ENCODE measurements at regions not wholly inside any gene's neighbourhood (a gene's known extent, or its start where the extent isn't known, plus 50 kb on each side); places are given as distances from the start of the nearest gene placed in this dataset.
A peak's percentile ranks its signal among the peaks of the same experiment; 100 is the strongest.

- DNase-seq, result no peak
Measured at GRCh38 chr10:6919077-6919476, 339.0 kb upstream of the PRKCQ start.

GRCh38 chr10:6918305-6918704 is 338.2 kb upstream of the PRKCQ start:
- DNase-seq, result peak; percentile 7

GRCh38 chr10:6917125-6917524 is 337.0 kb upstream of the PRKCQ start:
- no peak for DNase-seq

- DNase-seq, result no peak
Measured at GRCh38 chr10:6916601-6917000, 336.5 kb upstream of the PRKCQ start.

GRCh38 chr10:6915307-6915706 is 335.2 kb upstream of the PRKCQ start:
- DNase-seq, result no peak

GRCh38 chr10:6912929-6913328 is 332.9 kb upstream of the PRKCQ start:
- no peak for DNase-seq

GRCh38 chr10:6912424-6912823 is 332.3 kb upstream of the PRKCQ start:
- DNase-seq, result no peak

GRCh38 chr10:6912021-6912420 is 331.9 kb upstream of the PRKCQ start:
- DNase-seq, result no peak

GRCh38 chr10:6909905-6910560 is 330.0 kb upstream of the PRKCQ start:
- DNase-seq, result no peak

- DNase-seq, result no peak
Measured at GRCh38 chr10:6907877-6908530, 327.9 kb upstream of the PRKCQ start.

GRCh38 chr10:6894405-6894804 is 314.3 kb upstream of the PRKCQ start:
- no peak for DNase-seq

GRCh38 chr10:6892864-6893263 is 312.8 kb upstream of the PRKCQ start:
- DNase-seq, result no peak

- DNase-seq, result no peak
Measured at GRCh38 chr10:6891924-6892323, 311.8 kb upstream of the PRKCQ start.

- DNase-seq, result no peak
Measured at GRCh38 chr10:6889718-6890117, 309.6 kb upstream of the PRKCQ start.

- peak; percentile 5 for DNase-seq
Measured at GRCh38 chr10:6888434-6888833, 308.4 kb upstream of the PRKCQ start.

GRCh38 chr10:6885284-6885683 is 305.2 kb upstream of the PRKCQ start:
- no peak for DNase-seq

- no peak for DNase-seq
Measured at GRCh38 chr10:6881987-6882386, 301.9 kb upstream of the PRKCQ start.

GRCh38 chr10:6877722-6878392 is 297.8 kb upstream of the PRKCQ start:
- DNase-seq, result peak; percentile 14

- peak; percentile 90 for DNase-seq
Measured at GRCh38 chr10:6877336-6877721, 297.3 kb upstream of the PRKCQ start.

GRCh38 chr10:6875269-6875865 is 295.3 kb upstream of the PRKCQ start:
- peak; percentile 53 for DNase-seq

GRCh38 chr10:6871128-6871527 is 291.1 kb upstream of the PRKCQ start:
- no peak for DNase-seq

GRCh38 chr10:6868036-6868725 is 288.1 kb upstream of the PRKCQ start:
- no peak for DNase-seq

- no peak for DNase-seq
Measured at GRCh38 chr10:6866757-6867156, 286.7 kb upstream of the PRKCQ start.
